Prostate gland (tissue), 2 donors: ENCODE measurements at regions not wholly inside any gene's neighbourhood (a gene's known extent, or its start where the extent isn't known, plus 50 kb on each side); places are given as distances from the start of the nearest gene placed in this dataset.
"Not testable (repeated sequence)": the region's sequence is repeated elsewhere in the genome, so short reads cannot be mapped to it uniquely, and the experiment has no call there.

Source experiments
- DNase-seq: peaks from one replicate; pipeline ENCODE4 v3.0.0-alpha.2; 2019; ENCODE audit warnings: low spot score
- H3K27ac ChIP-seq, 2 donors: fragments of 200-600 bp; sonication (generic); 2 replicates each; pipeline ENCODE4 v1.5.1; 2017 to 2019
- H3K27me3 ChIP-seq: fragments of 200-600 bp; sonication (generic); replicated peaks from 2 replicates; pipeline ENCODE4 v1.5.1; 2019; ENCODE audit not compliant: insufficient read depth
- H3K36me3 ChIP-seq, 2 donors: fragments of 200-600 bp; sonication (generic); 1 replicate in 1 of 2; 2 replicates in 1 of 2; pipeline versions ENCODE4 v1.5.1 to v1.8.1; 2017 to 2019
- H3K4me1 ChIP-seq: fragments of 200-600 bp; sonication (generic); replicated peaks from 2 replicates; pipeline ENCODE4 v1.5.1; 2019
- H3K4me3 ChIP-seq, 2 donors: fragments of 200-600 bp; sonication (generic); 2 replicates each; pipeline ENCODE4 v1.5.1; 2017 to 2019
- H3K9me3 ChIP-seq: fragments of 200-600 bp; sonication (generic); 2 replicates; pipeline ENCODE4 v1.5.1; 2017
- POLR2A ChIP-seq: fragments of 450-650 bp; IDR thresholded peaks from one replicate; pipeline ENCODE4 v1.6.1; 2016; ENCODE audit warnings: antibody characterized with exemption, mild to moderate bottlenecking
- POLR2AphosphoS5 ChIP-seq: sonication (generic); formaldehyde crosslinking; IDR thresholded peaks from one replicate; pipeline ENCODE4 v1.6.1; 2017; ENCODE audit warnings: antibody characterized with exemption
- WGBS: methylation state at CpG from one replicate; pipeline ENCODE4 v1.1.5; 2018; 5-methylcytosine and 5-hydroxymethylcytosine counted together
- intact Hi-C: fragments of 100-400 bp; cut with DNase I; formaldehyde crosslinking; loops from one replicate; pipeline ENCODE4 v1.14.2; 2022
- TF ChIP-seq, protein P1 (sequence below), 4 experiments: fragments of 200-600 bp in 2 of 4; fragments of 450-650 bp in 2 of 4; sonication (generic) in 2 of 4; IDR thresholded peaks; 1 replicate in 3 of 4; 2 replicates in 1 of 4; pipeline ENCODE4 v1.5.1; 2016 to 2019; ENCODE audit warnings: antibody characterized with exemption in 4 of 4, mild to moderate bottlenecking in 2 of 4, moderate library complexity in 2 of 4

DNA sequence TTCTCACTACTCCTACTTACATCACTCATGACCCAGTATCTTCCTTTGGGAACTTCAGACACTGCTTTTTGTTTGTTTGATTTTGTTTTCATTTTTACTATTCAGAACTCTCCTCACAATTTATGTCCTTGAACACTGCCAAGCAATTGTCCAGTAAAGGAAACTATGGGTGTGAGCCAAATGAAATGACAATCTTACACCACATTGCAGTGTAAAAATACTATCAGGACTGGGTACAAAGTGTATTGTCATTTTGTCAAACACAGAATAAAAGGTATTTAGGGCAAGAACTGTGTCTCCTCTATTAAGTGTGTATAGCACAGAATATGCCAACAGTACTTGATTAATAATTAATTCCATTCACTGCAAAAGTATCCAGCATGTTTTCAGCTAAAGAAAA, 199.3 kb downstream of the ALG10B start:
- H3K9me3 ChIP-seq, result no peaks in the 10 kb centered on the region
- H3K27ac ChIP-seq, result no peak overlapping the region

DNA sequence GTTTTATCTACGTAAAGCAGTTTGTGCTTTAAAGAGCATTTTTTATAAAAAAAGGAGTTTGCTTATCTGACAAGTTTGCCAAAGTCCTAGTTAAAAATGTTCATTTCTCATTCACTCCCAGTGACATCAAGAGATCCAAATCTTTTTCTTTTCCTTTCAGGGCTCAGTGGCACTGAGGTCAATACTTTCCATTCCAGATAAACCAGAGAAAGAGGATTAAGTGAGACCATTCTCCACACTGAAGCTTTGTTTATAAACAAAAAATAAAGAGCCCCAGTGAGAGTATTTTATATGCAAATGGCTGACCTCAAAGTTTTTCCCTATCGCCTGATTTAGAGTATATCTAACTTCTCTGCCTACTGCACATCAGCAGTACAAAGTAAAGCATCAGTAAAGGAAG, 199.8 kb downstream of the ALG10B start:
- H3K27me3 ChIP-seq, result no peaks in the 10 kb centered on the region
- no peak for DNase-seq
- TF ChIP-seq POLR2A (no peak), POLR2AphosphoS5 (no peak)
- TF ChIP-seq, protein P1, sequence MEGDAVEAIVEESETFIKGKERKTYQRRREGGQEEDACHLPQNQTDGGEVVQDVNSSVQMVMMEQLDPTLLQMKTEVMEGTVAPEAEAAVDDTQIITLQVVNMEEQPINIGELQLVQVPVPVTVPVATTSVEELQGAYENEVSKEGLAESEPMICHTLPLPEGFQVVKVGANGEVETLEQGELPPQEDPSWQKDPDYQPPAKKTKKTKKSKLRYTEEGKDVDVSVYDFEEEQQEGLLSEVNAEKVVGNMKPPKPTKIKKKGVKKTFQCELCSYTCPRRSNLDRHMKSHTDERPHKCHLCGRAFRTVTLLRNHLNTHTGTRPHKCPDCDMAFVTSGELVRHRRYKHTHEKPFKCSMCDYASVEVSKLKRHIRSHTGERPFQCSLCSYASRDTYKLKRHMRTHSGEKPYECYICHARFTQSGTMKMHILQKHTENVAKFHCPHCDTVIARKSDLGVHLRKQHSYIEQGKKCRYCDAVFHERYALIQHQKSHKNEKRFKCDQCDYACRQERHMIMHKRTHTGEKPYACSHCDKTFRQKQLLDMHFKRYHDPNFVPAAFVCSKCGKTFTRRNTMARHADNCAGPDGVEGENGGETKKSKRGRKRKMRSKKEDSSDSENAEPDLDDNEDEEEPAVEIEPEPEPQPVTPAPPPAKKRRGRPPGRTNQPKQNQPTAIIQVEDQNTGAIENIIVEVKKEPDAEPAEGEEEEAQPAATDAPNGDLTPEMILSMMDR (IDR thresholded peaks at IDR 0.05), result no peak
- no peak overlapping the region for H3K27ac ChIP-seq
- no peak overlapping the region for H3K4me3 ChIP-seq
- H3K9me3 ChIP-seq, result no peaks in the 10 kb centered on the region
- intact Hi-C loops, result no loop called here
- H3K4me1 ChIP-seq, result no peaks in the 10 kb centered on the region
- H3K36me3 ChIP-seq, result no peaks in the 10 kb centered on the region
- 39% methylated on average over 2 of the region's 2 CpGs for WGBS

More for the DNA sequence above, 199.3 kb downstream of the ALG10B start:
- no peak overlapping the region for H3K4me3 ChIP-seq
- H3K27me3 ChIP-seq, result no peaks in the 10 kb centered on the region
- H3K36me3 ChIP-seq, result no peaks in the 10 kb centered on the region
- DNase-seq, result no peak
- intact Hi-C loops, result no loop called here
- no peak for TF ChIP-seq POLR2A
- no peak for TF ChIP-seq POLR2AphosphoS5
- TF ChIP-seq, protein P1 (IDR thresholded peaks at IDR 0.05), result no peak
- no peaks in the 10 kb centered on the region for H3K4me1 ChIP-seq

DNA sequence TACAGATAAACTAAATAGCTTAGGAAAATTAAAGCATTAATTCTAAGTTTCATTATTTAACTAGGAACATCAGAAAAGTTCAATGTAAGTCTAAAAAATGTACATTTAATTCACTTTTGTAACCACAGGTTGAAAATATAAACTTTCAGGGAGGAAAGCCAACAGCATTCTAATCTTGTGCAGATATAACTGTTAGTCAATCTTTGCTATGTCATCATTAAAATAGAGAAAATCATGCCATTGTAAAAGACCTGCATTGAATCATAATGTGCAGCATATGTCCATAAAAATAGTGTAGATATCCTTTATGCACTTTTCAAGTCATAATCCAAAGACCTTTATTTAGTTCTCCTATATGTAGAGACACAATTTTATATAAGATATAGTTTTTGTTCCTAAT, 207.3 kb downstream of the ALG10B start:
- H3K4me3 ChIP-seq, result no peak overlapping the region
- H3K27ac ChIP-seq, result no peak overlapping the region
- DNase-seq, result no peak
- no peak for TF ChIP-seq POLR2A
- TF ChIP-seq, protein P1 (IDR thresholded peaks at IDR 0.05), result no peak
- TF ChIP-seq POLR2AphosphoS5, result no peak
- no peaks in the 10 kb centered on the region for H3K4me1 ChIP-seq
- H3K9me3 ChIP-seq, result no peaks in the 10 kb centered on the region
- no peaks in the 10 kb centered on the region for H3K27me3 ChIP-seq
- intact Hi-C loops, result no loop called here
- no peaks in the 10 kb centered on the region for H3K36me3 ChIP-seq

DNA sequence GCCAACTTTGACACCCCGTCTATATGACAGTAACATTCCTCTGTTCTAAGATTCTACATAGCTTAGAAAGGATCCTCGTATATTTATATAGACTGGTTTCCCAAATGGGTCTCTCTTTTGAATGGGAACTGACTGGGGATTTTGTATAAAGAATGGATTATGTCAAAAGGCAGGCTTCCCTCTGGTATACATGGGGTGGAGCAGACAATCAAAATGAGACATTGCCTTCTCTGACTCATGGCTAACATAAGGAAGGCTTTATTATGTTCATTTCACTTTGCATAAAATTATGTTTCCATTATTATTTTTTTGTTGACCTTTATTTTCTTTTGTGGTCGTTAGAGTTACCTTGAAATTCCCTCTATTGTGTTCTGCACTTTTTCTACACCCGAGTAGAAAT, 211.1 kb downstream of the ALG10B start:
- Histone ChIP-seq H3K36me3 (no peaks in the 10 kb centered on the region), H3K9me3 (no peaks in the 10 kb centered on the region), H3K27ac (no peak overlapping the region), H3K4me1 (no peaks in the 10 kb centered on the region), H3K27me3 (no peaks in the 10 kb centered on the region), H3K4me3 (no peak overlapping the region)
- 49% methylated on average over 4 of the region's 4 CpGs for WGBS
- no peak for DNase-seq
- intact Hi-C loops, result no loop called here
- TF ChIP-seq POLR2AphosphoS5 (no peak), POLR2A (no peak)
- TF ChIP-seq, protein P1 (IDR thresholded peaks at IDR 0.05), result no peak

DNA sequence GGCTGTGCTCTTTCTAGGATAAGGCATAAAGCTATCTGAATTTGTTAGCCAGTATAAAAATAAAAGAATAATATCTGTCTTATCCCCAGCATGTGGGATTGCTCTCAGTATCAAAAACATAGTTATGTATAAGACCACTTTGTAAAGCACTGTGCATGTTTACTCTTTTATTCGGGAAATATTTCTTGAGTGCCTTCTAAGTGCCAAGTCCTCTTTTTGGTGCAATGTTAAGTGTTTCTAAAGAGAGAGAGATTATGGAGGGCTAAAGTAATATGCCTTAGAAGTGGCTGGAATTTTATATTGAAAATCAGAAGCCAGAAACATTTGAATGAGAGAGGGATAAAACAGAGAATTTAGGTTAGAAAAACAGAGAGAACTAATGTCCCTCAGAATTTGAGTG, 212.0 kb downstream of the ALG10B start:
- WGBS, result 88% methylated on average over 1 of the region's 1 CpG
- Histone ChIP-seq H3K27ac (no peak overlapping the region), H3K4me3 (no peak overlapping the region), H3K36me3 (no peaks in the 10 kb centered on the region), H3K9me3 (no peaks in the 10 kb centered on the region), H3K27me3 (no peaks in the 10 kb centered on the region), H3K4me1 (no peaks in the 10 kb centered on the region)
- TF ChIP-seq POLR2A (no peak), POLR2AphosphoS5 (no peak)
- TF ChIP-seq, protein P1 (IDR thresholded peaks at IDR 0.05), result no peak
- intact Hi-C loops, result no loop called here
- no peak for DNase-seq

DNA sequence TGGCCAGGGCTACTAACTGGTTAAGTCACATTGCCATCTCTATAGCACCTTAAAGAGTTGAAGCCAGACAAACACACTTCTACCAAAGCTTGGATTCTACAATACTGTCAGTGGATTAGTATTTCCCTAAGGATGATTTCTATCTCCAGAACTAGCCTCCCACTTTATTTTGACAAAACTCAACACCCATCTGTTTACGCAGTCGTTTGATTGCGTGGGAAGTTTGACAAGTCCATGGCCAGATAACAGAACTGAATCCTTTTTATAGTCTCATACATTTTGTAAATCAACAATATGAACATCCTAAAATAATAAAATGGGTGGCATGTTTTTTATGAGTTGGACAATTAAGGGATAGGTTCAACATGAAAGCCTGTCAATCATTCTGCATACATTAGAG, 212.7 kb downstream of the ALG10B start:
- H3K4me1 ChIP-seq, H3K27ac ChIP-seq, H3K36me3 ChIP-seq, intact Hi-C loops, H3K9me3 ChIP-seq, H3K27me3 ChIP-seq, H3K4me3 ChIP-seq, DNase-seq: not testable (repeated sequence)
- 77% methylated on average over 3 of the region's 3 CpGs for WGBS
